ENCODE measurements at regions not wholly inside any gene's neighbourhood (a gene's known extent, or its start where the extent isn't known, plus 50 kb on each side); places are given as distances from the start of the nearest gene placed in this dataset.

GRCh38 chr20:54398814-54399213 is 76.6 kb upstream of the DOK5 start:
- TF ChIP-seq EZH2phosphoT487 (IDR thresholded peaks at IDR 0.05; ENCODE audit: insufficient read depth, low read depth) (no peak), EZH2 (IDR thresholded peaks at IDR 0.05; ENCODE audit: insufficient read depth, poor library complexity, severe bottlenecking) (no peak)

All from GM23248 (cell line).